ENCODE measurements at regions not wholly inside any gene's neighbourhood (a gene's known extent, or its start where the extent isn't known, plus 50 kb on each side); places are given as distances from the start of the nearest gene placed in this dataset.

- no peak for DNase-seq
Measured at GRCh38 chrX:43525901-43526610, 130.0 kb upstream of the MAOA start.

DNA sequence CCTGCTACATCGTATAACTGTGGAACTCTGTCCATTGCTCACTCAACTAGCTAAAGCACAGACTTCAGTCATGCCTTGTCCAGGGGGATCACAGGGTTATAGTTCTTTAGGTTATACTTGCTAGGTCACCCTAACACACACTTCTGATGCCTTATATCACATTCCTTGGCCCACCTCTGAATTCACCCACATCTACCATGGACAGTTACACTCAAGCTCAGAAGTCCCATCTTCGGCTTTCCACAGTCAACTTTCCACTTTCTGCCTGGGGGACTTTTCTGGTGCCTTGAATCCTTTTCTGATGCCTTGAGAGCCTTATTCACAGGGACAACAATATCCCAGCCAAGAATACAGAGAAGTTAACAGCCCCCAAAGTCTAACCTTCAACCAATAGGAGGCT, 129.2 kb upstream of the MAOA start:
- DNase-seq, result no peak

DNA sequence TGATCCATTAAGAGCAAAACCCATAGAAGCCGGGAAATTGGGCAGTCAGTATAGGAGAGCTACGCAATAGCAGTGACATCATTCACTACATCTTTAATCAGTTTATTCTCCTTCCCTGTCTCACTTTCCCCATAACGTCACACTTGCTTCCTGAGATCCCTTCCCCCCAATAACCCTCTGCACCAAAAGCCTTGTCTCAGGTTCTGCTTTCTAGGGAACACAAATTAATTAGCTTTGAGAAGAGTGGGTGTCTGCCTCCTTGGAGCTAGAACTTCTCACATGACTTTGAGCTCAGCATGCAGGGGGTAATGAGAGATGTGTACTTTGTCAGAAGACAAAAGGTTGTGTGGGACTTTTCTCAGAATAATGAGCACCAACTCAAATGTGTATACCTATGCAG, 128.3 kb upstream of the MAOA start:
- DNase-seq, result no peak

DNA sequence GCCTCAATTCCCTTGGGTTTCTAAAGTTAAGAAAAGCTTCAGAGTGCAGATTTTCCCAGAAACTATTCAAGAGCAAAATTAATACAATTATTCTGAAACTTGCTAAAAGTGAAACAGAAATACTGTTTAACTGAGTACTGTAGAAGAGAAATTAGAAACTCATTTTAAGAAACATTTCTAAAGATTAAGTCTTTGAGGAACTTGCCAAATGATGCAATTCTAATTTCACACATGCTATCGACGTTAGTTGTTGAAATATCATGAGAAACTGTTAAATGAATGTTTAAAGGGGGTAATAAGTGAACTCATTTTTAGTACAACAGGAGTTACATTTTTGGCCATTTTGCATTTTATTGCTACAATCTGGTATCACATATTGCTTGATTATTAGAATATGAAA, 125.3 kb upstream of the MAOA start:
- no peak for DNase-seq

DNA sequence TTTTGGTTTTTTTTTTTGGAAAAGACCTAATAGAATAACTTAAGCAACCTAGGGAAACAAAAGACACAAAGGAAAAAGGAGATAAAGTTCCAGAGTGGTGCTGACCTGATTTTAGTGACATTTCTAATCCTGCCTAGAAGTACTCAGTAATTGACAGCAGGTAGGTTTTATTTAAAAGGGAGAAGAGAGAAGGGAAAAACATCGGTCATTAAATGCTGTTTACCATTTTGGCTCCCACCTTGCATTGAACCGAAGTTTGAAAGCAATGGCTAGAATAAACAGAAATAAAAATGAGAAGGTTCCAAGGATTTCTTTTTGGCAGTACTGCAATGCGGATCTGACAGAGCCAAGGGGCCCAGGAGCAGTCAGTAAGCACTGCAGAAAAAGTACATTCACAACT, 115.8 kb upstream of the MAOA start:
- no peak for DNase-seq

- no peak for DNase-seq
Measured at GRCh38 chrX:43551590-43551989, 104.5 kb upstream of the MAOA start.

DNA sequence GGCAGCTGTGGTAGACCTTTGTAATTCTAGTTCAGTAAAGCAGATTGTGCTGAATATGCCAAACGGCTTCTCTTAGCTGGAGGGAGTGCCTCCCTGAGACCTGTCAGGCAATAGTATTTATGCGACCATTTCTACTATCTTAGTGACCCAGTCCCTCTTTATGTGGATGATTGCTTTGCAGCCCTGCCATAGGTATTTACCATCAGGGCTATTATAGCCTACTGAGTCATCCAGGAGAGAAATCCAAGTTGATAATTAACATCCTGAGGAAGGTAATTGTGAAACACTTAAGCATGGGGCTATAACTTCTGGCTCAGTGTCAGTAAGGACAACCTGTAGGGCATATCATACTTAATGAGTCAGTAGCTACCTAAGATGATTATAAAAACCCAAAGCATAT, 103.9 kb upstream of the MAOA start:
- DNase-seq, result no peak

- no peak for DNase-seq
Measured at GRCh38 chrX:43552703-43553102, 103.4 kb upstream of the MAOA start.

DNA sequence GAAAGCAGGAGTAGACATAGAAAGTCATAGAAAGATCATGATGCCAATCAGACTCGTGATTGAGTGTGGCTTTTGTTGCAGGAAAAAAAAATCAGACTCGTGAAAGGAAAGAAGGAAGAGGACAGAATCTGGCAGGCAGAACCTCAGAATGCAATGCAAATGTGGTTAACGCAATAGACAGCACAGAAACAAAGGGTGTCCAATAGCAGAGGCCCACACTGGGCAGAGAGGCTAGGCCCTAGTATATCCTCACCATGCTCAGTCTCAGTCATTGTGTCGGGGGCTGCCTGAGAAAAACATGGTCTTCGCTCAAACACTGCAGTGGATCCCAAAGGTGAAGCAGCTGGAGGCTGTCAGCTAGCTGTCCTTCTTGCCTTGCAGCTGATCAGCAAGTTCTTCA, 102.8 kb upstream of the MAOA start:
- DNase-seq, result no peak

GRCh38 chrX:43556207-43556606, 99.9 kb upstream of the MAOA start:
- no peak for DNase-seq

DNA sequence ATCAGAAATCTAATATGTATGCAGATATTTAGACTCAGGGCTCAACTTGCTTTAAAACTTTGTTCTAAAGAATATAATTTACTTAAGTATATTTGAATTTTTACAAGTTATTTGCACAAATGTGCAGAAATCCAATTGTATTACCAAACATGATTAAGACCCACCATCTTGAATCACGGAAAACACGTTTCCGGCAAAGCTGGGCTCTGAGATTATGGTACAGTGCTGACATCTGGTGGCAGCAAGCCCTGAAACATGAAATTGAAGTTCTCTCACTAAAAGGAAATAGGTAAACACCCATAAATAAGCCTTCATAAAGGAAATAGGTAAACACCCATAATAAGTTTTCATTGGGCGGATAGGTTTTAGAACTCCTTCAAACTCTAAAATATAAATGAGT, 98.3 kb upstream of the MAOA start:
- DNase-seq, result peak; percentile 1 to 29 (median 18)

DNA sequence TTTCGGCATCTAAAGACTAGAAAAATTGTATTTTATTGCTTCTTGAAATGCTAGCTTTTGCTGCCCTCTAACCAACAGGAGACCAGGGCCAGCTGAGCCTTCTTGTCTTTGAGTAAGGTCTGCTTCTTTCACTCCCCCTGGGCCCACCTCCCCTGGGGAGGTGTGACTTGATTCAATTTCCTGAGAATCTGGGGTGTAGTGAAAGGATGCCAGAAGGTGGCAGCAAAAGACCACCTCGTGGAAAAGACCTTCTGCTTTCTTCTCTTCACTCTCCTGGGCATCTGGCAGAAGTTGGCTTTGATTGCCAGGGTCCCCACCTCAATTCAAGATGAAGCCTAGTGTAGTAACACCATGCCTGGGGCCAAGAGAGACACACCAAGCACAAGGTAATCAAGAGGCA, 96.5 kb upstream of the MAOA start:
- peak; percentile 0 to 5 (median 2) for DNase-seq

GRCh38 chrX:43560247-43560946, 95.7 kb upstream of the MAOA start:
- no peak for DNase-seq

DNA sequence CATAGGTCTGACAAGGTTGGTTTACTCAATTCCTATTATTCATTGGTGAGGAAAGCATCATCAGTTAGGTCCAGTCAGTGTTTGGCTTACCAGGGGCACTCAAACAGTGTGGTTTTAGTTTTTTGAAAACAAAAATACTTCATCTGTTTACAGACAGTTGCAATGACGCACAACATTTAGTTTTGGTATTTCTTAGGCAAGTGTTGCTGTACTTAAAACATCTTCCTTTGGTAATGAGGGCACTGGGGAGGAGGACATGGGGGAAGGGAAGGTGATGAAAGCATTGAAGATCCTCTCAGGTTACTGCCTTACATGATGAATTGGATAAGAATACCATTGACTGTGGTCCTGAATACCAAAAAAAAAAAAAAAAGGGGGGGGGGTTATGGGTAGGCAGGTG, 93.7 kb upstream of the MAOA start:
- DNase-seq, result no peak

- no peak for DNase-seq
Measured at GRCh38 chrX:43564953-43565352, 91.1 kb upstream of the MAOA start.

DNA sequence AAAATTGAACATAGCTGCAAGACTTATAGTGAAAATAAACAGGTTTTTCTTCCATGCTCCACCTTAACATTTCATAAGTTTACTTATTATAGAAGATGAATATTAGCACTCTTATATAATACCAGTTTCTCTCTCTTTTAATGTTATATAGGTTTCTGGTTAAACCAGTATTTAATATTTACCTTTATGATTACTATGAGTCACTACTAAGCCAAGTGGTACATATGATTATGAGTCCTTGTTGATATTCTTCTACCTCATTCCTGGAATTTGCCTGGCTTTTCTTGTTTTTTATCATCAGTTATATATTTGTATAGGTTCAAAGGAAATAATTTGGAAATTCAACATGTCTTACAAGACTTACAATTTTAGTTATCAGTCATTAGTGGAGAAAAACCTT, 89.9 kb upstream of the MAOA start:
- DNase-seq, result no peak

- no peak for DNase-seq
Measured at GRCh38 chrX:43573441-43574015, 82.6 kb upstream of the MAOA start.

DNA sequence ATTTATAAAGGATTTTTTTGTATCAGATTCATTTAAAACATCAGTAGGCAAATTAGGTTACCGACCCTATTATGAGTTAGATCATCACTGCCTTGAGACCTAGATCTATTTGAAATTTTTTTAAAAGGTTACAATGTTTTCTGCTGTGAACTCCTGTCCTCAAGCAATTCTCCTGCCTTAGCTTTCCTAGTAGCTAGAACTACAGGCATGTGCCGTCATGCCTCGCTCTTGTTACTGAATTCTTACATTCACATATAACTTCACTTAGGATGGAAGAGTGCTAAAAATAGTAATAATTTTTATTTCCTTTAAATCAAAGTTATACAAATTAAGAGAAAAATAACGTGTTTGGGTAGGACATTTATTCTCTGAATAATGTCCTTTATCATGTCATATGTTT, 75.5 kb upstream of the MAOA start:
- DNase-seq, result no peak

DNA sequence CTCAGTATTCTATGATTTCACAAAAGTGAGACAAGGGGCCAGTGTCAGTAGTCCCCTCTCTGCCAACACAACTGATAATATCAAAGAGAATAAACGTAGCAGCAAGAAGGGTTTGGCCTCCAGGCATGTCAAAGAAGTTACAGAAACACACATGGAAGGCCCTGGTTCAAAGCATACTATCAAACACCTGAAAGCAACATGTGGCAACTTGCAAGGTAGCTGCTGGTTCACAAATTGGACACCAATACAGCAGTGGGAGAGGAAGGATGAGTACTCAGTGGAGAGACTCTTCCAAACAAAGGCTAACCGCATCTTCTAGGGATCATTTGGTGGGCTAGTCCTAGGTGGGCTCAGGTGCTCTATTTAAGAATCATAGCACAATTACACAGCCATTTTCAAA, 74.9 kb upstream of the MAOA start:
- DNase-seq, result no peak

DNA sequence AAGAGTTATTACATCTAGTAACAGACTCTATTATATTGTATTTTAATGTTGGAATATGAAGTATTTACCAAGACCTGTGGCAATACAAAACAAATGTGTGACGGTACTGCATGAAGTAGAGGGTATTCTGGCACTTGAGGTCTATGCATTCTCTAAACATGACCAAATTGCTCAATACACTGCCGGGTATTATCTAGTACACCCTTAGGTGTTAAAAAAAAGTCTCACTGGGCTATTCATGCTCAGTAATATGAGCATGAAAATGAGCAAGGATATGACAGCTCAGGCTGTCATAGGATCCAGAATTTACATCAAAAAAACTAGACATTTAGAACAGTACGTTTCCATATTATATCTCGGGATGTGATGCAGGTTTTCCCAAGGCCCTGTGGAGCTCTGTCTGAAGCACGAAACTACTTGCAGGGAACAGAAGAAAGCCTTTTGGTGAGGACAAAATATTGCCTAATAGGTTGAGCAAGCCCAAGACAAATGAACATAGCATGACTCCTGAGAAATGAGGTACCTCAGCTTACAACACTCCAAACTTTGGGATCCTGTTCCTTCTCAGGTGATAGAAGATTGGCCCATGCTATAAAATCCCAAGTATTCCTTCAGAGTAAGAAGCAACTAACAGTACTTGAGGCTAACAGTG, 74.1 kb upstream of the MAOA start:
- no peak for DNase-seq

- no peak for DNase-seq
Measured at GRCh38 chrX:43582540-43582913, 73.6 kb upstream of the MAOA start.

DNA sequence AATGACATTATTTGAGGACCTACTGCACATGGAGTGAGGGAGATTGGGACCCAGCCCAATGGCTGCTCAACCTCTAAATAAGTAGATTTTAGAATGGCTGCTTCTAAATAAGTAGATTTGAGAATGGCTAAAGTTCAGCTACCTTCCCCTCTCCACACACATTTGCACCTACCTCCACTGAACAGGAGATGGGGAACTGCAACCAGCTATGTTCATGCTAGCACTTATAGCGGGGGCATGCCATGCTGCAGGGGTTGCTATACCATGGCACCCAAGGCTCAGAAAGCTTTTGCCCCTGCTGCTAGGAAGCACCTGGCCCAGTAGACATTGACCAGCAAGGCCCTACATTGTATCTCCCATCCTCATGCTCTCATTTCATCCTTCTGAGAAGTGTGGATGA, 70.2 kb upstream of the MAOA start:
- DNase-seq, result no peak

DNA sequence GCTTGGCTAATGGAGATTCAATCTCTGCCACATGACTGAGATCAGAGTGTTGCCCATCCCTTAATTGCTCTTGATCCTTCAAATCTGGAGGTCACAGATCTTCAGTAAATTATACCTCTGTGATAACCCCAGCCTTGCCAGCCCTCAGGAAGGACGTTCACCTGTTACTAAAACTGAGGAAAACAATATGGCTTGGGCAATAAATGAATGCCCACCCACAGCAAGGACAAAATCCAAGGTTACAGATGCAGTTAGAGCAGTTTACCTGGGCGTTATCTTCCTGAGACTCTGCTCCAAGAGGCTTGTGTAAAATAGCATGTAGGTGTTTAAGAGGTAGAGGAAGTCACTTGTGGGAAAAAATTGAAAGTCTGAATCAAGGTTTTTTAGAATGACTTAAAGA, 69.3 kb upstream of the MAOA start:
- no peak for DNase-seq

GRCh38 chrX:43589735-43590134, 66.4 kb upstream of the MAOA start:
- no peak for DNase-seq
